ENCODE measurements at regions not wholly inside any gene's neighbourhood (a gene's known extent, or its start where the extent isn't known, plus 50 kb on each side); places are given as distances from the start of the nearest gene placed in this dataset.

- no peak for TF ChIP-seq CTCF (IDR thresholded peaks at IDR 0.05)
- no peak for TF ChIP-seq SIN3A (IDR thresholded peaks at IDR 0.05; ENCODE audit: borderline replicate concordance, insufficient read depth, low read depth, low read length)
- no peak for TF ChIP-seq POLR2AphosphoS5 (IDR thresholded peaks at IDR 0.05; ENCODE audit: low read depth, low read length)
- no peak for TF ChIP-seq REST (IDR thresholded peaks at IDR 0.05; ENCODE audit: insufficient read depth in 1 of 2, low read depth in 2 of 2, low read length in 1 of 2)
- no peak for TF ChIP-seq TCF7L2 (IDR thresholded peaks at IDR 0.05; ENCODE audit: low read depth, low read length)
These were observed 295.9 kb upstream of the ZNF32 start for GRCh38 chr10:43944381-43945093.
